H54 (cell line): ENCODE measurements at regions not wholly inside any gene's neighbourhood (a gene's known extent, or its start where the extent isn't known, plus 50 kb on each side); places are given as distances from the start of the nearest gene placed in this dataset.

Source experiments
- DNase-seq: peaks from one replicate; pipeline ENCODE4 v3.0.0; 2011; ENCODE audit warnings: low spot score, mixed read lengths; ENCODE audit not compliant: insufficient read length
- FAIRE-seq: peaks from 3 replicates; lab custom pipeline; 2011; peaks lifted over from hg19 to GRCh38; lab: Jason Lieb, UNC
- POLR2A ChIP-seq: IDR thresholded peaks from 2 replicates; pipeline ENCODE4 v1.6.1; 2011; ENCODE audit warnings: low read depth, mild to moderate bottlenecking, low read length

GRCh38 chr22:19636696-19637407, 77.5 kb upstream of the SEPTIN5 start:
- no peak for FAIRE-seq
- DNase-seq: no peak
- TF ChIP-seq POLR2A: no peak

- no peak for TF ChIP-seq POLR2A
- DNase-seq (no peak), FAIRE-seq (no peak)
Observed at GRCh38 chr22:19637408-19638281, 76.7 kb upstream of the SEPTIN5 start.

GRCh38 chr22:19638282-19639015, 75.9 kb upstream of the SEPTIN5 start:
- DNase-seq (no peak), FAIRE-seq (no peak)
- TF ChIP-seq POLR2A: no peak

GRCh38 chr22:19639610-19640135, 74.6 kb upstream of the SEPTIN5 start:
- TF ChIP-seq POLR2A: no peak
- DNase-seq (no peak), FAIRE-seq (no peak)

- no peak for FAIRE-seq
- no peak for DNase-seq
- no peak for TF ChIP-seq POLR2A
Observed at GRCh38 chr22:19640306-19640705, 74.0 kb upstream of the SEPTIN5 start.

- DNase-seq (no peak), FAIRE-seq (no peak)
- no peak for TF ChIP-seq POLR2A
Observed at GRCh38 chr22:19641254-19641982, 72.9 kb upstream of the SEPTIN5 start.

- TF ChIP-seq POLR2A: no peak
- DNase-seq: no peak
- FAIRE-seq: no peak
Observed at GRCh38 chr22:19641983-19642451, 72.3 kb upstream of the SEPTIN5 start.

- FAIRE-seq (no peak), DNase-seq (no peak)
- TF ChIP-seq POLR2A: no peak
Observed at GRCh38 chr22:19643448-19644313, 70.6 kb upstream of the SEPTIN5 start.

GRCh38 chr22:19644314-19645223, 69.7 kb upstream of the SEPTIN5 start:
- DNase-seq (no peak), FAIRE-seq (no peak)

GRCh38 chr22:19645391-19645790, 68.9 kb upstream of the SEPTIN5 start:
- no peak for TF ChIP-seq POLR2A
- FAIRE-seq (no peak), DNase-seq (no peak)

More at GRCh38 chr22:19644314-19645223, 69.7 kb upstream of the SEPTIN5 start:
- TF ChIP-seq POLR2A: no peak

- DNase-seq: no peak
- no peak for FAIRE-seq
- TF ChIP-seq POLR2A: no peak
Observed at GRCh38 chr22:19645905-19646304, 68.4 kb upstream of the SEPTIN5 start.
